ENCODE measurements at regions not wholly inside any gene's neighbourhood (a gene's known extent, or its start where the extent isn't known, plus 50 kb on each side); places are given as distances from the start of the nearest gene placed in this dataset.

DNA sequence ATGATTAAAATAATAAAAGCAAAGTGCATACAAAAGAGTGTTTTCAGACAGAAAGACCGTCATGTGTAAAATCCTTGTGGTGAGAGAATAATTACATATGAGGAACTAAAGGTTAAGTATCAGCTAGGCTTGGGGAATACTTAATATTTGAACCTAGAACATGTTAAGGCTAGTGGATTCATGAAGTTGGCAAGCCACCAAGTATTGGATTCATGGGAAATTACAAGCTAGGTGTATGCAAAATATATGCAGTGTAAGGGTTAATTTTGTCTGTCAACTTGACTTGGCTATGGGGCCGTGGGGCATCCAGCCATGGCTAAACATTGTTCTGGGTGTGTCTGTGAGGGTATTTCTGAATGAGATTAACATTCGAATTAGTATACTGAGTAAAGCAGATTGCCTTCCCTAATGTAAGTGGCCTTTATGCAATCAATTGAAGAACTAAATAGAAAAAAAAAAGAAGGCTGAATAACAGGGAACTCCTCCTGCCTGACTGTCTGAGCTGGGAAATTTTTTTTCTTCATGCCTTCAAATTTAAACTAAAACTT is 533.5 kb upstream of the KLF12 start:
- Histone ChIP-seq H3K27ac (no peak overlapping the region), H3K27me3 (no peaks in the 10 kb centered on the region), H3K4me3 (no peak overlapping the region), H3K36me3 (no peaks in the 10 kb centered on the region), H3K9me3 (no peaks in the 10 kb centered on the region), H3K4me1 (no peaks in the 10 kb centered on the region)
- no peak for DNase-seq
- no peak for TF ChIP-seq POLR2A (IDR thresholded peaks at IDR 0.05)
- no peak for TF ChIP-seq EP300 (IDR thresholded peaks at IDR 0.05; ENCODE audit: low read depth)
- TF ChIP-seq, protein P1, sequence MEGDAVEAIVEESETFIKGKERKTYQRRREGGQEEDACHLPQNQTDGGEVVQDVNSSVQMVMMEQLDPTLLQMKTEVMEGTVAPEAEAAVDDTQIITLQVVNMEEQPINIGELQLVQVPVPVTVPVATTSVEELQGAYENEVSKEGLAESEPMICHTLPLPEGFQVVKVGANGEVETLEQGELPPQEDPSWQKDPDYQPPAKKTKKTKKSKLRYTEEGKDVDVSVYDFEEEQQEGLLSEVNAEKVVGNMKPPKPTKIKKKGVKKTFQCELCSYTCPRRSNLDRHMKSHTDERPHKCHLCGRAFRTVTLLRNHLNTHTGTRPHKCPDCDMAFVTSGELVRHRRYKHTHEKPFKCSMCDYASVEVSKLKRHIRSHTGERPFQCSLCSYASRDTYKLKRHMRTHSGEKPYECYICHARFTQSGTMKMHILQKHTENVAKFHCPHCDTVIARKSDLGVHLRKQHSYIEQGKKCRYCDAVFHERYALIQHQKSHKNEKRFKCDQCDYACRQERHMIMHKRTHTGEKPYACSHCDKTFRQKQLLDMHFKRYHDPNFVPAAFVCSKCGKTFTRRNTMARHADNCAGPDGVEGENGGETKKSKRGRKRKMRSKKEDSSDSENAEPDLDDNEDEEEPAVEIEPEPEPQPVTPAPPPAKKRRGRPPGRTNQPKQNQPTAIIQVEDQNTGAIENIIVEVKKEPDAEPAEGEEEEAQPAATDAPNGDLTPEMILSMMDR (IDR thresholded peaks at IDR 0.05), result no peak
- TF ChIP-seq POLR2AphosphoS5 (IDR thresholded peaks at IDR 0.05), result no peak
- in situ Hi-C loops (cut with MboI; ENCODE audit: low pct_ligation_motif_present in 1 of 4, low pct_unique_long_range_greater_than_20kb in 1 of 4, low sequenced_read_pairs in 3 of 4), result no loop called here
- intact Hi-C loops (cut with DNase I; ENCODE audit: low total_unique reads), result no loop called here
- WGBS, 2 donors (ENCODE audit: low coverage in 1 of 2), result 48 to 93% methylated on average over 2 to 3 of the region's 3 CpGs

DNA sequence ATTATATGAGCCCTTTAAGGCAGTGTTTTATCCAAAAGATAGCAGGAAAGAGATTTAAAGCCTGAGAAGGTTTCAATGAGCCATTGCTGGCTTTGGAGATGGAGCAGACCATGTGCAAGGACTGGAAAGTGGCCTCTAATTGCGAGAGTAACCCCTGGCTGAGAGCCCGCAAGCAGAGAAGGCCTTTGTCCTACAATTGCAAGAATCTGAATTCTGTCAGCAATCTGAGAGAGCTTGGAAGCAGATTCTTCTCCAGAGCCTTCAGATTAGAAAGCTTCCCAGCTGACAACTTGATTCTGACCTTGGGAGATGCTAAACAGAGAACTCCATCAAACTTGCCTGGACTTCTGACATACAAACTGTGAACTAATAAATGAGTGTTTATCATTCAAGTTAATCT is 528.7 kb upstream of the KLF12 start:
- Histone ChIP-seq H3K27me3 (no peaks in the 10 kb centered on the region), H3K9me3 (no peaks in the 10 kb centered on the region), H3K36me3 (no peaks in the 10 kb centered on the region), H3K27ac (no peak overlapping the region), H3K4me3 (no peak overlapping the region), H3K4me1 (no peaks in the 10 kb centered on the region)
- no peak for DNase-seq
- in situ Hi-C loops (cut with MboI; ENCODE audit: low pct_ligation_motif_present in 1 of 4, low pct_unique_long_range_greater_than_20kb in 1 of 4, low sequenced_read_pairs in 3 of 4), result no loop called here
- 68 to 93% methylated on average over 2 of the region's 2 CpGs for WGBS, 2 donors (ENCODE audit: low coverage in 1 of 2)
- TF ChIP-seq, protein P1 (IDR thresholded peaks at IDR 0.05), result no peak
- TF ChIP-seq POLR2AphosphoS5 (IDR thresholded peaks at IDR 0.05) (no peak), POLR2A (IDR thresholded peaks at IDR 0.05) (no peak), EP300 (IDR thresholded peaks at IDR 0.05; ENCODE audit: low read depth) (no peak)
- intact Hi-C loops (cut with DNase I; ENCODE audit: low total_unique reads), result loop anchor here (2.0 kb wide), 1 partner anchor 50 kb away; no protein-coding TSS in a partner anchor

DNA sequence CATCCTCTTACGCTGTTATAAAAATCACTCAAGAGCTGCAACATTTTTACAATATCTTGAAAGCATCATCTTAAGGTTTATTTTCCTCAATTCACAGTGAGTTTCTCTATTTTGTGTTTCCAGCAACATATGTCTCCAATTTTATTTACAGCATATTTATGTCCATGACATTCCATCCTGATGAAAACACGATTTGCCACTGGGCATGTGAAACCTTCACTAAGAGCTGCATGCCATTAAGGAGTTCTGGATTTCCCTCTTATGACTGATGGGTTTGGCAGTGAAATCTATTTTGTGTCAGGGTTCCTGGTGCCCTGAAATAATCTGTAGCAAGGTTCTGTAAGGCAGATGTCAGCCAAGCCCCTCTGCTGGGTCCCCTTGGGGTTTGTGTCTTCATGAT is 527.6 kb upstream of the KLF12 start:
- no peaks in the 10 kb centered on the region for H3K9me3 ChIP-seq
- no peak overlapping the region for H3K27ac ChIP-seq
- H3K4me1 ChIP-seq, result no peaks in the 10 kb centered on the region
- no peak overlapping the region for H3K4me3 ChIP-seq
- no peak for DNase-seq
- intact Hi-C loops (cut with DNase I; ENCODE audit: low total_unique reads), result loop anchor here (2.0 kb wide), 1 partner anchor 51 kb away; no protein-coding TSS in a partner anchor
- in situ Hi-C loops (cut with MboI; ENCODE audit: low pct_ligation_motif_present in 1 of 4, low pct_unique_long_range_greater_than_20kb in 1 of 4, low sequenced_read_pairs in 3 of 4), result no loop called here
- H3K27me3 ChIP-seq, result no peaks in the 10 kb centered on the region
- WGBS, 2 donors (ENCODE audit: low coverage in 1 of 2), result 72 to 75% methylated on average over 2 of the region's 2 CpGs
- H3K36me3 ChIP-seq, result no peaks in the 10 kb centered on the region
- no peak for TF ChIP-seq POLR2A (IDR thresholded peaks at IDR 0.05)
- no peak for TF ChIP-seq POLR2AphosphoS5 (IDR thresholded peaks at IDR 0.05)
- TF ChIP-seq, protein P1 (IDR thresholded peaks at IDR 0.05), result no peak
- no peak for TF ChIP-seq EP300 (IDR thresholded peaks at IDR 0.05; ENCODE audit: low read depth)

GRCh38 chr13:74657765-74658164 is 523.6 kb upstream of the KLF12 start:
- Histone ChIP-seq H3K36me3 (no peaks in the 10 kb centered on the region), H3K27me3 (no peaks in the 10 kb centered on the region), H3K4me1 (no peaks in the 10 kb centered on the region), H3K27ac (no peak overlapping the region), H3K4me3 (no peak overlapping the region), H3K9me3 (no peaks in the 10 kb centered on the region)
- WGBS, 2 donors (ENCODE audit: low coverage in 1 of 2), result 67 to 77% methylated on average over 1 of the region's 1 CpG
- in situ Hi-C loops (cut with MboI; ENCODE audit: low pct_ligation_motif_present in 1 of 4, low pct_unique_long_range_greater_than_20kb in 1 of 4, low sequenced_read_pairs in 3 of 4), result no loop called here
- TF ChIP-seq POLR2AphosphoS5 (IDR thresholded peaks at IDR 0.05), result no peak
- TF ChIP-seq POLR2A (IDR thresholded peaks at IDR 0.05), result no peak
- no peak for TF ChIP-seq EP300 (IDR thresholded peaks at IDR 0.05; ENCODE audit: low read depth)
- TF ChIP-seq, protein P1 (IDR thresholded peaks at IDR 0.05), result no peak
- intact Hi-C loops (cut with DNase I; ENCODE audit: low total_unique reads), result no loop called here
- no peak for DNase-seq
